Dermis blood vessel endothelial cell (primary cell): ENCODE measurements at regions not wholly inside any gene's neighbourhood (a gene's known extent, or its start where the extent isn't known, plus 50 kb on each side); places are given as distances from the start of the nearest gene placed in this dataset.
A peak's percentile ranks its signal among the peaks of the same experiment; 100 is the strongest.

ENCODE experiments used
- DNase-seq: peaks from one replicate; pipeline ENCODE4 v3.0.0; 2010

- DNase-seq = no peak
Observed at GRCh38 chr13:31930490-31930889, 101.1 kb upstream of the FRY start.

GRCh38 chr13:31930901-31931522, 100.6 kb upstream of the FRY start:
- no peak for DNase-seq

GRCh38 chr13:31937436-31937835, 94.1 kb upstream of the FRY start:
- no peak for DNase-seq

- DNase-seq = no peak
Observed at GRCh38 chr13:31940076-31940475, 91.5 kb upstream of the FRY start.

GRCh38 chr13:31943591-31943990, 88.0 kb upstream of the FRY start:
- DNase-seq = no peak

- DNase-seq = no peak
Observed at GRCh38 chr13:31944262-31945160, 87.1 kb upstream of the FRY start.

GRCh38 chr13:31945202-31945961, 86.2 kb upstream of the FRY start:
- DNase-seq = no peak

- DNase-seq = no peak
Observed at GRCh38 chr13:31946091-31946770, 85.3 kb upstream of the FRY start.

GRCh38 chr13:31947105-31947504, 84.5 kb upstream of the FRY start:
- DNase-seq = no peak

- no peak for DNase-seq
Observed at GRCh38 chr13:31947506-31947905, 84.1 kb upstream of the FRY start.

GRCh38 chr13:31949486-31949885, 82.1 kb upstream of the FRY start:
- DNase-seq = no peak

- peak; percentile 5 for DNase-seq
Observed at GRCh38 chr13:31950111-31950815, 81.3 kb upstream of the FRY start.

- DNase-seq = no peak
Observed at GRCh38 chr13:31951215-31951678, 80.3 kb upstream of the FRY start.

GRCh38 chr13:31952641-31953380, 78.8 kb upstream of the FRY start:
- DNase-seq = no peak

GRCh38 chr13:31955101-31955500, 76.5 kb upstream of the FRY start:
- no peak for DNase-seq

- DNase-seq = no peak
Observed at GRCh38 chr13:31955741-31956140, 75.8 kb upstream of the FRY start.

- DNase-seq = no peak
Observed at GRCh38 chr13:31956980-31957644, 74.5 kb upstream of the FRY start.

GRCh38 chr13:31957772-31958171, 73.8 kb upstream of the FRY start:
- no peak for DNase-seq

GRCh38 chr13:31962731-31963370, 68.7 kb upstream of the FRY start:
- DNase-seq = no peak

GRCh38 chr13:31963631-31964030, 67.9 kb upstream of the FRY start:
- DNase-seq = no peak
